GM21526 (cell line): ENCODE measurements at regions not wholly inside any gene's neighbourhood (a gene's known extent, or its start where the extent isn't known, plus 50 kb on each side); places are given as distances from the start of the nearest gene placed in this dataset.

Experiments used
- ATAC-seq: cut with Tn5 transposase; IDR thresholded peaks from one replicate; pipeline ENCODE4 v1.9.1; 2021; ENCODE audit warnings: moderate library complexity; ENCODE audit not compliant: unreplicated experiment, low FRiP score

GRCh38 chr2:59027320-59027719 lies 786.2 kb upstream of the FANCL start:
- ATAC-seq, result no peak

GRCh38 chr2:59025157-59025757 lies 784.1 kb upstream of the FANCL start:
- ATAC-seq, result no peak

- no peak for ATAC-seq
Observed at GRCh38 chr2:59021786-59022185, 780.7 kb upstream of the FANCL start.

- ATAC-seq, result no peak
Observed at GRCh38 chr2:59019566-59020159, 778.5 kb upstream of the FANCL start.

- no peak for ATAC-seq
Observed at GRCh38 chr2:59018737-59019136, 777.6 kb upstream of the FANCL start.

- no peak for ATAC-seq
Observed at GRCh38 chr2:59015027-59015426, 773.9 kb upstream of the FANCL start.

GRCh38 chr2:59012971-59013370 lies 771.8 kb upstream of the FANCL start:
- ATAC-seq, result no peak

- ATAC-seq, result no peak
Observed at GRCh38 chr2:59012234-59012633, 771.1 kb upstream of the FANCL start.

- no peak for ATAC-seq
Observed at GRCh38 chr2:59008950-59009349, 767.8 kb upstream of the FANCL start.

- no peak for ATAC-seq
Observed at GRCh38 chr2:59005836-59006615, 764.9 kb upstream of the FANCL start.

GRCh38 chr2:59004621-59005020 lies 763.5 kb upstream of the FANCL start:
- ATAC-seq, result no peak

GRCh38 chr2:59000796-59001195 lies 759.7 kb upstream of the FANCL start:
- no peak for ATAC-seq

- ATAC-seq, result no peak
Observed at GRCh38 chr2:58992062-58992706, 751.1 kb upstream of the FANCL start.

GRCh38 chr2:58991357-58991756 lies 750.2 kb upstream of the FANCL start:
- no peak for ATAC-seq

GRCh38 chr2:58985541-58985940 lies 744.4 kb upstream of the FANCL start:
- no peak for ATAC-seq

- no peak for ATAC-seq
Observed at GRCh38 chr2:58984731-58985130, 743.6 kb upstream of the FANCL start.

GRCh38 chr2:58983111-58983510 lies 742.0 kb upstream of the FANCL start:
- no peak for ATAC-seq

GRCh38 chr2:58981237-58981636 lies 740.1 kb upstream of the FANCL start:
- ATAC-seq, result no peak

- no peak for ATAC-seq
Observed at GRCh38 chr2:58976375-58977071, 735.4 kb upstream of the FANCL start.

- no peak for ATAC-seq
Observed at GRCh38 chr2:58974881-58975280, 733.8 kb upstream of the FANCL start.

- no peak for ATAC-seq
Observed at GRCh38 chr2:58974426-58974825, 733.3 kb upstream of the FANCL start.
